SU-DHL-6 (cell line): ENCODE measurements at regions not wholly inside any gene's neighbourhood (a gene's known extent, or its start where the extent isn't known, plus 50 kb on each side); places are given as distances from the start of the nearest gene placed in this dataset.

Experiments used
- H2AFZ ChIP-seq: fragments of 200-600 bp; sonication (generic); 2 replicates; pipeline ENCODE4 v1.6.1; 2014; ENCODE audit warnings: low read depth, mild to moderate bottlenecking, moderate library complexity, mixed read lengths, antibody characterized with exemption, low read length; ENCODE audit not compliant: severe bottlenecking
- H3F3A ChIP-seq: fragments of 200-600 bp; shearing (Covaris generic); 2 replicates; pipeline ENCODE4 v1.6.0; 2016; ENCODE audit warnings: antibody characterized with exemption, mild to moderate bottlenecking; ENCODE audit not compliant: insufficient read depth
- H3K27ac ChIP-seq: fragments of 200-600 bp; sonication (generic); 2 replicates; pipeline ENCODE4 v1.5.1; 2016; ENCODE audit warnings: low read depth, mild to moderate bottlenecking, low read length, moderate library complexity, mixed read lengths
- H3K27me3 ChIP-seq: fragments of 200-600 bp; sonication (generic), shearing (Covaris generic); 2 replicates; pipeline ENCODE4 v1.6.0; 2014; ENCODE audit warnings: mild to moderate bottlenecking, low read length
- H3K36me3 ChIP-seq: fragments of 200-600 bp; sonication (generic); 2 replicates; pipeline ENCODE4 v1.6.1; 2014; ENCODE audit warnings: mild to moderate bottlenecking, low read length, mixed read lengths
- H3K4me2 ChIP-seq: fragments of 300-600, 200-600 bp; shearing (Covaris generic), sonication (generic); 2 replicates; pipeline ENCODE4 v1.6.0; 2014; ENCODE audit warnings: low read length, low read depth, mild to moderate bottlenecking; ENCODE audit not compliant: poor library complexity, severe bottlenecking
- H3K4me3 ChIP-seq: fragments of 200-600 bp; sonication (generic); 2 replicates; pipeline ENCODE4 v1.5.1; 2014; ENCODE audit warnings: antibody characterized with exemption, low read length, mild to moderate bottlenecking, mixed read lengths; ENCODE audit not compliant: insufficient read depth, poor library complexity, severe bottlenecking
- H3K79me2 ChIP-seq: fragments of 200-600 bp; sonication (generic); 2 replicates; pipeline ENCODE4 v1.6.1; 2014; ENCODE audit warnings: mild to moderate bottlenecking, low read length, moderate library complexity; ENCODE audit not compliant: insufficient read depth
- H3K9ac ChIP-seq: fragments of 200-600 bp; sonication (generic); 2 replicates; pipeline ENCODE4 v1.7.0; 2014; ENCODE audit warnings: mild to moderate bottlenecking, low read length
- H3K9me2 ChIP-seq: fragments of 200-600 bp; sonication (generic); replicated peaks from 2 replicates; pipeline ENCODE4 v1.6.1; 2014; ENCODE audit warnings: low read length; ENCODE audit not compliant: insufficient read depth
- H3K9me3 ChIP-seq: fragments of 200-600 bp; sonication (generic); 2 replicates; pipeline ENCODE4 v1.6.1; 2014; ENCODE audit warnings: low read length, mixed read lengths; ENCODE audit not compliant: insufficient read depth
- H4K20me1 ChIP-seq: fragments of 200-600 bp; sonication (generic); 2 replicates; pipeline ENCODE4 v1.6.1; 2014; ENCODE audit warnings: low read depth, mild to moderate bottlenecking, antibody characterized with exemption, low read length, moderate library complexity, mixed read lengths
- EZH2phosphoT487 ChIP-seq: fragments of 200-600 bp; sonication (generic), shearing (Covaris generic); conservative IDR thresholded peaks from 2 replicates; pipeline ENCODE4 v1.6.1; 2018; ENCODE audit warnings: mild to moderate bottlenecking, antibody characterized with exemption, low read length, moderate library complexity, mixed read lengths
- TF ChIP-seq, protein P1 (sequence below): fragments of 200-600 bp; sonication (generic); IDR thresholded peaks from one replicate; pipeline ENCODE4 v1.5.1; 2017; ENCODE audit warnings: antibody characterized with exemption, mild to moderate bottlenecking, low read length, moderate library complexity; ENCODE audit not compliant: insufficient read depth, poor library complexity, severe bottlenecking

DNA sequence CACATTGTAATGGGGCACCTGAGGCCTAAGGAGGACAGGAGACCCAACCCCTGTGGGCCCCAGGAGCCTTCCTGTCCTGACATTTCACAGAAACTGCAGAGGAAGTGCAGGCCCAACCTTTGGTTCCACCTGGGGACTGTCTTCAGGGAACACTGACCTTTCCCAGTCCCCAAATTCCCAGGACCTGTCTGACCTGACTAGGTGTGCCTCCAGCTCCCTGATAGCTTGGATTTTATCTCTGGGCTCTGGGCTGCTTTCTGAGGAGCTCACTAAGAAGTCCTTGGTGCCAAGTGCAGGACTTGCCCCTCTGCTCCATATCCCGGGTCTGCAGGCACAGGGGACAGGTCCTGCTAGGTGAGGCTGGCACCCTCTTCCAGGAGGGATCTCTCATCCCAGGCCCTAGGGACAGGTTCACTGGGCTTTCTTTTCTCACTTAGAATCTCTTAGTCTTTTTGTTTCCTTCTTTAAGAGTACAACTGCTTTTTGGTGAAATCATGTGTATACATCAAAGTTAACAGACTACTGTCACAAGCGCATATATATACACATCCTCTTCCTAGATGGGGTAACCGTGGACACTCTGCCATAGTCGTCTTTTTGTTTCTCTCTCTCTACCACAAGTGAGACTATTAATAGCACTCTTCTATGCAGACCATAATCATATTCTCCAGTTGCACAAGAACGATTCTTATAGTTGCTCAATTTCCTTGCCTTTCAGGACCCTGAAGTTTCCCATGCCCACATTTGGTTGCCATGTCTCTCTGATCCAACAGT is 72.0 kb upstream of the IGLL5 start:
- TF ChIP-seq EZH2phosphoT487 = no peak
- TF ChIP-seq, protein P1, sequence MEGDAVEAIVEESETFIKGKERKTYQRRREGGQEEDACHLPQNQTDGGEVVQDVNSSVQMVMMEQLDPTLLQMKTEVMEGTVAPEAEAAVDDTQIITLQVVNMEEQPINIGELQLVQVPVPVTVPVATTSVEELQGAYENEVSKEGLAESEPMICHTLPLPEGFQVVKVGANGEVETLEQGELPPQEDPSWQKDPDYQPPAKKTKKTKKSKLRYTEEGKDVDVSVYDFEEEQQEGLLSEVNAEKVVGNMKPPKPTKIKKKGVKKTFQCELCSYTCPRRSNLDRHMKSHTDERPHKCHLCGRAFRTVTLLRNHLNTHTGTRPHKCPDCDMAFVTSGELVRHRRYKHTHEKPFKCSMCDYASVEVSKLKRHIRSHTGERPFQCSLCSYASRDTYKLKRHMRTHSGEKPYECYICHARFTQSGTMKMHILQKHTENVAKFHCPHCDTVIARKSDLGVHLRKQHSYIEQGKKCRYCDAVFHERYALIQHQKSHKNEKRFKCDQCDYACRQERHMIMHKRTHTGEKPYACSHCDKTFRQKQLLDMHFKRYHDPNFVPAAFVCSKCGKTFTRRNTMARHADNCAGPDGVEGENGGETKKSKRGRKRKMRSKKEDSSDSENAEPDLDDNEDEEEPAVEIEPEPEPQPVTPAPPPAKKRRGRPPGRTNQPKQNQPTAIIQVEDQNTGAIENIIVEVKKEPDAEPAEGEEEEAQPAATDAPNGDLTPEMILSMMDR = no peak
- H4K20me1 ChIP-seq = no peaks in the 10 kb centered on the region
- no peak overlapping the region for H3K4me3 ChIP-seq
- no peak overlapping the region for H3K27ac ChIP-seq
- H3K79me2 ChIP-seq = no peaks in the 10 kb centered on the region
- H3K9ac ChIP-seq = no peak overlapping the region
- H3K27me3 ChIP-seq = no peaks in the 10 kb centered on the region
- no peaks in the 10 kb centered on the region for H3K36me3 ChIP-seq
- no peaks in the 10 kb centered on the region for H3K9me2 ChIP-seq
- H3K4me2 ChIP-seq = no peak overlapping the region
- H3K9me3 ChIP-seq = no peaks in the 10 kb centered on the region
- H3F3A ChIP-seq = no peaks in the 10 kb centered on the region
- H2AFZ ChIP-seq = no peak overlapping the region

DNA sequence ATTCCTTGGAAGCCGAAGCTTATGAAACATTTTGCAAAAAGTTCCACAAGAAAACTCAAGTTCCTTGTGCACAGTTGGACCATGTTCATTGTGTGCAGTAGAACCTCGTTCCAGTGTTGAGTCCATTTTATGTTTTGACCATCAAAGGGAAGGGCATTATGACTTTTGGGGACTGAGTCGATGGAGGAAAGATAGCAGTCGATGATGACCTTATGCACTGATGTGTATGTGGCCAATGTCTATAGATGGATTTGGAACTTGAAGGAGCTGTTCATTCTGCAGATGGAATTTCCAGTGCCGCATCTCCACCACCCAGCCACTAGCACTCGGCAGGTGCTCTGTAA is 71.5 kb upstream of the IGLL5 start:
- Histone ChIP-seq H3K4me3 (no peak overlapping the region), H3K9ac (no peak overlapping the region), H3K36me3 (no peaks in the 10 kb centered on the region), H3K79me2 (no peaks in the 10 kb centered on the region), H3K4me2 (no peak overlapping the region), H3F3A (no peaks in the 10 kb centered on the region), H3K27me3 (no peaks in the 10 kb centered on the region), H2AFZ (no peak overlapping the region), H3K27ac (no peak overlapping the region), H3K9me3 (no peaks in the 10 kb centered on the region), H3K9me2 (no peaks in the 10 kb centered on the region), H4K20me1 (no peaks in the 10 kb centered on the region)
- TF ChIP-seq, protein P1 = no peak
- no peak for TF ChIP-seq EZH2phosphoT487

DNA sequence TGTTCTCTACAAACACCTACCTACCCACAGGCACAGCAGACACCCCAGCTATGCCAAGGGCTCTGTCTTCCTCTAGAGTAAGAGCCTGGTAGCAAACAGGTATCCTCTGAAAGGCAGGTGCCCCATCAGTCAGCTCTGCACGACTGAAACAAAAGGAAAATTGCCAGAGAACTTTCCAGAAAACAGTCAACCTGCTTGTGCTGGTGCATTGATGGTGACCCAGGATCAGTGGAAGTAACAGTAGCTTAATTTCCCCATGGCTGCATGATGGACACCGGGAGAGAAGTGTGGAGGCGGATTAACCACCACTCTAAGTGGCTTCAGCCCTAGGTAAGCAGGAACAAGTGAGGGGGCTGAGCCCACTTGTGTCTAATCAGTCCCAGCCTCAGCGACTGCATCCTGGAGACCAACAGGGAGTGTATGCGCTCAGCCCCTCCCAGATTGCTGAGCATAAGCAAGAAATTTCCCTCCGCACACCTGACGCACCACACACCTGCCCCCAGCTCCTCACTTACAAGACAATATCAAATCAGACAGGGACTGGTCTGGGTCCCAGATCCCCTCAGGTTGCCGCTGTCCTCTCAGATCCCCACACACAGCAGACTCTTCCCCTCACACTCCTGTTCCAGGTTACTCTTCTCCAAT is 70.7 kb upstream of the IGLL5 start:
- Histone ChIP-seq H3K36me3 (no peaks in the 10 kb centered on the region), H2AFZ (no peak overlapping the region), H3K9me2 (no peaks in the 10 kb centered on the region), H3K27ac (no peak overlapping the region), H3K79me2 (no peaks in the 10 kb centered on the region), H3K27me3 (no peaks in the 10 kb centered on the region), H3K9ac (no peak overlapping the region), H3K9me3 (no peaks in the 10 kb centered on the region), H3F3A (no peaks in the 10 kb centered on the region), H3K4me3 (no peak overlapping the region), H3K4me2 (no peak overlapping the region), H4K20me1 (no peaks in the 10 kb centered on the region)
- TF ChIP-seq EZH2phosphoT487 = no peak
- TF ChIP-seq, protein P1 = no peak
